GM12878 (cell line): ENCODE measurements at regions not wholly inside any gene's neighbourhood (a gene's known extent, or its start where the extent isn't known, plus 50 kb on each side); places are given as distances from the start of the nearest gene placed in this dataset.

Source experiments
- BHLHE40 ChIP-seq, 2 experiments: fragments of 450-650 bp in 1 of 2; IDR thresholded peaks; 2 replicates each; pipeline ENCODE4 v1.6.1; 2011 to 2017; ENCODE audit warnings: low read depth in 2 of 2, borderline replicate concordance in 1 of 2, improper control_type of control experiment in 1 of 2, low read length in 1 of 2, mild to moderate bottlenecking in 1 of 2
- CBFB ChIP-seq: IDR thresholded peaks from 2 replicates; pipeline ENCODE4 v1.6.1; 2016; ENCODE audit warnings: antibody characterized with exemption, low read depth
- CHD4 ChIP-seq: fragments of 200-600 bp; sonication (generic); IDR thresholded peaks from 2 replicates; pipeline ENCODE4 v1.6.1; 2016; ENCODE audit warnings: mild to moderate bottlenecking
- ESRRA ChIP-seq: IDR thresholded peaks from 2 replicates; pipeline ENCODE4 v1.6.1; 2012; ENCODE audit warnings: mild to moderate bottlenecking, low read length, improper control_type of control experiment
- EZH2 ChIP-seq: IDR thresholded peaks from 2 replicates; pipeline ENCODE4 v1.6.1; 2012; ENCODE audit warnings: low read depth, mild to moderate bottlenecking, control low read depth, inconsistent platforms, low read length, borderline replicate concordance; ENCODE audit not compliant: control insufficient read depth
- FOXM1 ChIP-seq: IDR thresholded peaks from 2 replicates; pipeline ENCODE4 v1.6.1; 2012; ENCODE audit warnings: low read depth, mild to moderate bottlenecking, inconsistent platforms, low read length, moderate library complexity
- IRF4 ChIP-seq: IDR thresholded peaks from 2 replicates; pipeline ENCODE4 v1.6.1; 2011; ENCODE audit warnings: low read depth, low read length
- MAX ChIP-seq: IDR thresholded peaks from 2 replicates; pipeline ENCODE4 v1.6.1; 2012; ENCODE audit warnings: low read depth, low read length, improper control_type of control experiment
- MTA3 ChIP-seq: IDR thresholded peaks from 2 replicates; pipeline ENCODE4 v1.6.1; 2012; ENCODE audit warnings: low read length, inconsistent platforms, borderline replicate concordance
- NBN ChIP-seq: fragments of 450-650 bp; IDR thresholded peaks from 2 replicates; pipeline ENCODE4 v1.6.1; 2016
- NFIC ChIP-seq: IDR thresholded peaks from 2 replicates; pipeline ENCODE4 v1.6.1; 2012; ENCODE audit warnings: low read depth, mild to moderate bottlenecking, inconsistent platforms, low read length, moderate library complexity
- NFYA ChIP-seq: IDR thresholded peaks from 2 replicates; pipeline ENCODE4 v1.6.1; 2011; ENCODE audit warnings: low read depth, mild to moderate bottlenecking, low read length, improper control_type of control experiment, borderline replicate concordance
- PML ChIP-seq: IDR thresholded peaks from 2 replicates; pipeline ENCODE4 v1.6.1; 2012; ENCODE audit warnings: low read length, inconsistent platforms
- POLR2AphosphoS5 ChIP-seq: IDR thresholded peaks from 2 replicates; pipeline ENCODE4 v1.6.1; 2011; ENCODE audit warnings: mild to moderate bottlenecking, low read length, inconsistent platforms
- SMAD5 ChIP-seq: IDR thresholded peaks from 2 replicates; pipeline ENCODE4 v1.6.1; 2016; ENCODE audit warnings: antibody characterized with exemption, low read depth
- SMARCA5 ChIP-seq: fragments of 450-650 bp; IDR thresholded peaks from 2 replicates; pipeline ENCODE4 v1.6.1; 2017; ENCODE audit warnings: mild to moderate bottlenecking
- SREBF1 ChIP-seq: IDR thresholded peaks from 2 replicates; pipeline ENCODE4 v1.6.1; 2012; ENCODE audit warnings: mild to moderate bottlenecking, low read length
- STAT1 ChIP-seq: fragments of 450-650 bp; conservative IDR thresholded peaks from 2 replicates; pipeline ENCODE4 v1.6.1; 2014; ENCODE audit warnings: antibody characterized with exemption, mild to moderate bottlenecking
- SUZ12 ChIP-seq: fragments of 200-600 bp; sonication (generic); IDR thresholded peaks from one replicate; pipeline ENCODE4 v1.6.1; 2018; ENCODE audit warnings: antibody characterized with exemption, mild to moderate bottlenecking; ENCODE audit not compliant: unreplicated experiment
- TAF1 ChIP-seq: IDR thresholded peaks from 2 replicates; pipeline ENCODE4 v1.6.1; 2011; ENCODE audit warnings: mild to moderate bottlenecking, low read depth, low read length, borderline replicate concordance
- TCF7 ChIP-seq: IDR thresholded peaks from 2 replicates; pipeline ENCODE4 v1.6.1; 2014; ENCODE audit warnings: antibody characterized with exemption, borderline replicate concordance
- WRNIP1 ChIP-seq: IDR thresholded peaks from 2 replicates; pipeline ENCODE4 v1.6.1; 2011; ENCODE audit warnings: low read depth, low read length, improper control_type of control experiment, borderline replicate concordance
- ZBTB11 ChIP-seq: fragments of 450-650 bp; formaldehyde crosslinking; IDR thresholded peaks from 2 replicates; pipeline ENCODE4 v1.5.0; 2022; ENCODE audit warnings: mild to moderate bottlenecking, missing genetic modification characterization
- ZNF274 ChIP-seq: IDR thresholded peaks from one replicate; pipeline ENCODE4 v1.8.0; 2011; ENCODE audit not compliant: insufficient read length, insufficient read depth
- TF ChIP-seq, protein P1 (sequence below): IDR thresholded peaks from 2 replicates; pipeline ENCODE4 v1.6.1; 2011; ENCODE audit warnings: mild to moderate bottlenecking, low read depth, low read length, moderate library complexity; ENCODE audit not compliant: insufficient replicate concordance
- TF ChIP-seq, protein P2 (sequence below): fragments of 450-650 bp; IDR thresholded peaks from 2 replicates; pipeline ENCODE4 v1.6.1; 2017; ENCODE audit warnings: mild to moderate bottlenecking, low read depth, inconsistent platforms; ENCODE audit not compliant: poor library complexity, severe bottlenecking

DNA sequence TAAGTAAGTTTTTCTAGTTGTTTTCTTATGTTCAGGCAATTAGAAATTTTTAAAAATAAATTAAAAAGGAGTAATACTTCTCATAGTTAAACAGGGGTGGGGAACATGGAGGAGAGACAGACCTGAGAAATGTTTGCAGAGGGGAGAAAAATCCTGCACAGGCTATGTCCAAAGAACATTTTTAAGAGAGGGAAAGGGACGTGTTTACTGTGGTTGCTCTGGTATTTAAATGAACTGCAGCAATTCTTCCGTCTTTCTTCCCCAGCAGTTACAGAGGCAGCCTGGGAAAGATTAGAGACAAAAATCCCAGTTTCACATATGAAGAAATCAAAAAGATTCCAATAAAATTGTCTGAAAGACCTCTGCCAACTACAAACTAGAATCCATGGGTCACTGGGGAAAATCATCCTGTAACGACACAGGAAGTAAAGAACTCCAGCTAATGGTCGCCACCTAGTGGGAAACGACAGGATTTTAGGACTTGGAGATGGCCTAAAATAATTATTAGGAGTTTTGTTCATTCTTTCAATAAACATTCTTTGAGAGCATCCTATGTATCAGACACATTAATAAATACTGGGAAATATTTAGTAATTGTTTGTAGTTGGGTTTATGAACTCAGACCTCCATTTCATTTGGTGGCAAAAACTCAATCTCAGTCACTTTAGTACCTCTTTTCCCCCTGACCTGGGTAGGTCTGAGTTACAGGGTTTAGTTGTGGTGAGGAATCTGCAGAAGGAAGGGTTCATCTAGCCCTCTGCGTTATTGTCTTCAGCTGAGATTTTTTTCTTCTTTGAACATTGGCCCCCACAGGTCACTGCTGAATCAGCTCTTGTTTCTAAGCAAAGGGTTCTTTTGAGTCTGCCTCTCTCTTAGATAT, 69.9 kb upstream of the GOLIM4 start (continued):
- TF ChIP-seq ZBTB11 (no peak), STAT1 (no peak), SMARCA5 (peak; percentile 18; the same call in 1 of the 2 replicates), SMAD5 (no peak), POLR2AphosphoS5 (no peak), ESRRA (no peak), TAF1 (no peak), CHD4 (no peak), SREBF1 (no peak), TCF7 (no peak), MTA3 (no peak), ZNF274 (no peak), CBFB (no peak), IRF4 (no peak), NBN (no peak), MAX (no peak), EZH2 (no peak), NFYA (no peak), BHLHE40 (IDR thresholded peaks at IDR 0.05; ENCODE audit: borderline replicate concordance in 1 of 2, low read depth in 2 of 2, low read length in 1 of 2) (no peak), WRNIP1 (no peak), PML (no peak), SUZ12 (no peak), FOXM1 (peak; percentile 67; the same call in 1 of the 2 replicates), NFIC (no peak)
- TF ChIP-seq, protein P1, sequence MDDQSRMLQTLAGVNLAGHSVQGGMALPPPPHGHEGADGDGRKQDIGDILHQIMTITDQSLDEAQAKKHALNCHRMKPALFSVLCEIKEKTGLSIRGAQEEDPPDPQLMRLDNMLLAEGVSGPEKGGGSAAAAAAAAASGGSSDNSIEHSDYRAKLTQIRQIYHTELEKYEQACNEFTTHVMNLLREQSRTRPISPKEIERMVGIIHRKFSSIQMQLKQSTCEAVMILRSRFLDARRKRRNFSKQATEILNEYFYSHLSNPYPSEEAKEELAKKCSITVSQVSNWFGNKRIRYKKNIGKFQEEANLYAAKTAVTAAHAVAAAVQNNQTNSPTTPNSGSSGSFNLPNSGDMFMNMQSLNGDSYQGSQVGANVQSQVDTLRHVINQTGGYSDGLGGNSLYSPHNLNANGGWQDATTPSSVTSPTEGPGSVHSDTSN = no peak
- TF ChIP-seq, protein P2, sequence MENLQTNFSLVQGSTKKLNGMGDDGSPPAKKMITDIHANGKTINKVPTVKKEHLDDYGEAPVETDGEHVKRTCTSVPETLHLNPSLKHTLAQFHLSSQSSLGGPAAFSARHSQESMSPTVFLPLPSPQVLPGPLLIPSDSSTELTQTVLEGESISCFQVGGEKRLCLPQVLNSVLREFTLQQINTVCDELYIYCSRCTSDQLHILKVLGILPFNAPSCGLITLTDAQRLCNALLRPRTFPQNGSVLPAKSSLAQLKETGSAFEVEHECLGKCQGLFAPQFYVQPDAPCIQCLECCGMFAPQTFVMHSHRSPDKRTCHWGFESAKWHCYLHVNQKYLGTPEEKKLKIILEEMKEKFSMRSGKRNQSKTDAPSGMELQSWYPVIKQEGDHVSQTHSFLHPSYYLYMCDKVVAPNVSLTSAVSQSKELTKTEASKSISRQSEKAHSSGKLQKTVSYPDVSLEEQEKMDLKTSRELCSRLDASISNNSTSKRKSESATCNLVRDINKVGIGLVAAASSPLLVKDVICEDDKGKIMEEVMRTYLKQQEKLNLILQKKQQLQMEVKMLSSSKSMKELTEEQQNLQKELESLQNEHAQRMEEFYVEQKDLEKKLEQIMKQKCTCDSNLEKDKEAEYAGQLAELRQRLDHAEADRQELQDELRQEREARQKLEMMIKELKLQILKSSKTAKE = peak; percentile 29
